ENCODE measurements at regions not wholly inside any gene's neighbourhood (a gene's known extent, or its start where the extent isn't known, plus 50 kb on each side); places are given as distances from the start of the nearest gene placed in this dataset.

DNA sequence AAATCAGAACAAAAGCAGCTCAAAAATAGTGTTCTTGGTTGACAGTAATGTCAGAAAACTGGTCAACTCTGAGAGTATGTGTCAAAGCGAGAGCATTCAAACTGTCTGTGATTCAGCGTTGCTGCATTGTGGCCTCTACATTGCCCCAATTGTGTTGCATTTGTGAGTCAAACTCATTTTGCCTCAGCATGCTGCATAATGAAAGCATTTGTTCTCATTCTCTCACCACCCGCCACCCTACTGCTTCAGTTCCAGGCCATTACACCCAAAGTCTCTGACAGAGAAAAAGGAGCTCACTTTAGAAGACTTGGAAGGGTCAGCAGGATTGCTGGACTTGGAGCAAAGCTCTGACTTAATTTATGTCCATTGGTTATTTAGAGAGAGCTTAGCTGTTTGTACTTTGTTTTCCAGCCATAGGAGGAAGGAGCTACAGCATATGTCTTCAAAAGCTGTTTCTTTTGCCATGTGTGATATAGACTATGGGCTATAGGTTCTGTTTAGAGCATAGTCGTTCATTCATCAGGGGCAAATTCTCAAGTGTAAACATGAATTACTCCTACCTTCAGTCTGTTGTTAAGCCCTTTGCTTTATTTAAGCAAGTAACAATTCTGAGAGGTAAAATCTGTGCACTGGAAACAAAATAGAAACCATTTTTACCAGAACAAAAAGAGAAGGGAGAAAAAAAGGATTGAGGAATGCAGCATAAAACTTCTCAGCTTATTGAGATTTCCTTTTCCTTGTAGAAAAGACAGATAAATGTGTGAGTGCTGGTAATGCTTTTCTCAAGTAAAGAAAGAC is 153.4 kb upstream of the ANK2 start:
- no peak overlapping the region for H3K4me3 ChIP-seq (ENCODE audit: low read depth, low read length)
- no peak for DNase-seq (ENCODE audit: low read depth)
- TF ChIP-seq, protein P1, sequence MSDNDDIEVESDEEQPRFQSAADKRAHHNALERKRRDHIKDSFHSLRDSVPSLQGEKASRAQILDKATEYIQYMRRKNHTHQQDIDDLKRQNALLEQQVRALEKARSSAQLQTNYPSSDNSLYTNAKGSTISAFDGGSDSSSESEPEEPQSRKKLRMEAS (IDR thresholded peaks at IDR 0.05; ENCODE audit: low read depth, low read length) = no peak

DNA sequence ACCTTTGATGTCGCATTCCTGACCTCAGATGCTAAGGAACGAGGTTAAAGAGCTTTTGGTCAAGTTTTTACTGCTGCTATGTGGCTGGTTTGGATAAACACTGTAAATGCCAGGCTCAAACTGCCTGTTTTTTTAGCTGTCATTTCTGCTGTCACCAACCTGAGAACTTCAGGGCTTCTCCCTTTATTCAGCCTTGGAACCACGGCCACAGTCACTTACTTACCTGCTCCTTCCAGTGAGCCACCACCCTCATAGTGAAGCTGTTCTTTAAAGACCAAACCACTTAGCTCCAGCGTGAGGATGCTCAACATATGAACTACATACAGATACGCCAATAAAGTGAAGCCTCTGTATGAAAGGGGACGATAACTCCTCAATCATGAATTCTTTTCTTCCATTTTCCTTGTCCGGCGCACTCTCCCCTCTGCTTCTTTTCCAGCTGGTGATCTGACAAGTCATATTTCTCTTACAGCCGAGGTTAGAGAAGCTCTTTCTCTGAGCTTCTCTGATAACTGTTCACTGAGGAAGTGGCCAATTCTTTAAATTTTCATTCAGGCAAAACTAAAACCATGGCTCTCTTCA is 152.8 kb upstream of the ANK2 start:
- DNase-seq (ENCODE audit: low read depth) = no peak
- no peak overlapping the region for H3K4me3 ChIP-seq (ENCODE audit: low read depth, low read length)
- TF ChIP-seq, protein P1 (IDR thresholded peaks at IDR 0.05; ENCODE audit: low read depth, low read length) = no peak
- TF ChIP-seq, protein P2, sequence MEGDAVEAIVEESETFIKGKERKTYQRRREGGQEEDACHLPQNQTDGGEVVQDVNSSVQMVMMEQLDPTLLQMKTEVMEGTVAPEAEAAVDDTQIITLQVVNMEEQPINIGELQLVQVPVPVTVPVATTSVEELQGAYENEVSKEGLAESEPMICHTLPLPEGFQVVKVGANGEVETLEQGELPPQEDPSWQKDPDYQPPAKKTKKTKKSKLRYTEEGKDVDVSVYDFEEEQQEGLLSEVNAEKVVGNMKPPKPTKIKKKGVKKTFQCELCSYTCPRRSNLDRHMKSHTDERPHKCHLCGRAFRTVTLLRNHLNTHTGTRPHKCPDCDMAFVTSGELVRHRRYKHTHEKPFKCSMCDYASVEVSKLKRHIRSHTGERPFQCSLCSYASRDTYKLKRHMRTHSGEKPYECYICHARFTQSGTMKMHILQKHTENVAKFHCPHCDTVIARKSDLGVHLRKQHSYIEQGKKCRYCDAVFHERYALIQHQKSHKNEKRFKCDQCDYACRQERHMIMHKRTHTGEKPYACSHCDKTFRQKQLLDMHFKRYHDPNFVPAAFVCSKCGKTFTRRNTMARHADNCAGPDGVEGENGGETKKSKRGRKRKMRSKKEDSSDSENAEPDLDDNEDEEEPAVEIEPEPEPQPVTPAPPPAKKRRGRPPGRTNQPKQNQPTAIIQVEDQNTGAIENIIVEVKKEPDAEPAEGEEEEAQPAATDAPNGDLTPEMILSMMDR (IDR thresholded peaks at IDR 0.05; ENCODE audit: low read depth, low read length) = no peak
- TF ChIP-seq MYC (IDR thresholded peaks at IDR 0.05; ENCODE audit: low read depth, low read length) = no peak
- TF ChIP-seq POLR2A (IDR thresholded peaks at IDR 0.05; ENCODE audit: extremely low read depth, insufficient read length) = no peak

DNA sequence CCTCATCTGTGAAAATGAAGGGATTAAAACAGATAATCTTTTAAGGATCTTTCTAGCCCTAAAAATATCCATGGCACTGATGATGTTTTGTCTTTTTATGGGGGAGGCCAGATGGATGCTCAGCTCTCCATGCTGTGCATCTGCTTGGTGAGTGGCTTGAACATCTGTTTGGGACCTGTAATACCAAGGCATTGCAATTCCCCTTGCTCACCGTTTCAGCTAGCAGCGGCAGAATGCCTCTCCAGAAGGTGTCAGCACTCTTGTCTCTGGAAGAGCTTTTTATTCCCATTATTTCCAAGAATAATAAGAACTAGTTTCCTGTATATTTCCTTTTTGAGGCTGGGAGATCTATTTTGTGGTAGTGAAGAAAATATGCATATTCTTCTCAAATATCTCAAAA is 151.9 kb upstream of the ANK2 start:
- no peak overlapping the region for H3K4me3 ChIP-seq (ENCODE audit: low read depth, low read length)
- TF ChIP-seq POLR2A (IDR thresholded peaks at IDR 0.05; ENCODE audit: extremely low read depth, insufficient read length) (no peak), MYC (IDR thresholded peaks at IDR 0.05; ENCODE audit: low read depth, low read length) (no peak)
- TF ChIP-seq, protein P1 (IDR thresholded peaks at IDR 0.05; ENCODE audit: low read depth, low read length) = no peak
- TF ChIP-seq, protein P2 (IDR thresholded peaks at IDR 0.05; ENCODE audit: low read depth, low read length) = no peak
- no peak for DNase-seq (ENCODE audit: low read depth)

DNA sequence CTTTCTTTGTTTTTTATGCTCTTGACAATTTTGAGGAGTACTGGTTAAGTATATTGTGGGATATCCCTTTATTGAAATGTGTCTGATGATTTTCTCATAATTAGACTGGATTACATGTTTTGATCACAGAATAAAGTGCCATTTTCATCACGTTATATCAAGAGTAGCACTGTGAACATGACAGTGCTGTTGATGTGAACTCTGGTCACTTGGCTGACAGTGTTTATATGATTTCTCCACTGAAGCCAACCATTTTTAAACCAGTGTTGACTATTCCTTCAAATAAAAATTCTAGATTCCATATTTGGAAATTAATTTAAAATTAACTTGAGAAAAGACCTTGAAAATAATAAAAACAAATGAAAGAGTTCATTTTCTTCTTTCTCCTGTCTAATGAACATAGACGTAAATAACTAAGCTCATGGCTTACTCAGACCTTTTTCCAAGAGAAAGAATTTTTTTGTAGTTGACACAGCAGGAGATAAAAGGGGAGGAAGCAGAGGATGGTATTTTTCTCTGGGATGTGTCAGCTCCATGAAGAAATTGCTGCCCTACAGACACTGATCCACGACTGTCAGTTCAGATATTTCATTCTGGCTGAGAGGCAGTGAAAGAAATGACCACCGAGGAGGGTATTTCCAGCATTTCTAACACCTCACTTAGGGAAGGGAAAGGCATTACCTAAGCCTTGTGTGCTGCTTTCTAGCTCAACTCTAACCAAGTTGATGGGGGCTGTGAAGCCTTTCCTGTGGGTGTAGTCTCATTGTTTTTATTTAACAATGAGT is 150.9 kb upstream of the ANK2 start:
- TF ChIP-seq, protein P2 (IDR thresholded peaks at IDR 0.05; ENCODE audit: low read depth, low read length) = no peak
- TF ChIP-seq MYC (IDR thresholded peaks at IDR 0.05; ENCODE audit: low read depth, low read length) = no peak
- no peak for TF ChIP-seq POLR2A (IDR thresholded peaks at IDR 0.05; ENCODE audit: extremely low read depth, insufficient read length)
- TF ChIP-seq, protein P1 (IDR thresholded peaks at IDR 0.05; ENCODE audit: low read depth, low read length) = no peak
- H3K4me3 ChIP-seq (ENCODE audit: low read depth, low read length) = no peak overlapping the region
- no peak for DNase-seq (ENCODE audit: low read depth)

DNA sequence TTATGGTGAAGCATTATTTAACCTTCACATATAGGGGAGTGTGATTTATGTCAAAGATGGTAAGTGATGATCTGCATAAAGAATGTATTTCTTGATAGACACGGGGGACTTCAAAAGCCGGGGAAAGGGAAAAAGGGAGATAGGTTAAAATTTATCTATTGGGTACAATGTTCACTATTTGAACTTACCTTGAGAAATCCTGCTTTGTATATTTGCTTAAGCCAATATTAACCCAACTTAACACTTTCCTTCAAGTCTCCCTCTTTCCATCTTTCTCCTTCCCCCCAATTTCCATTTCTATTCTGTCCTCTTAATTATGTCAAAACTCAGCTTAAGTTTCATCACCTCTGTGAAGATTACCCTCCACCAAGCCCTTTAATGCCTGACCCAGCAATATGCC is 149.0 kb upstream of the ANK2 start:
- TF ChIP-seq MYC (IDR thresholded peaks at IDR 0.05; ENCODE audit: low read depth, low read length) = no peak
- H3K4me3 ChIP-seq (ENCODE audit: low read depth, low read length) = no peak overlapping the region
- no peak for DNase-seq (ENCODE audit: low read depth)

DNA sequence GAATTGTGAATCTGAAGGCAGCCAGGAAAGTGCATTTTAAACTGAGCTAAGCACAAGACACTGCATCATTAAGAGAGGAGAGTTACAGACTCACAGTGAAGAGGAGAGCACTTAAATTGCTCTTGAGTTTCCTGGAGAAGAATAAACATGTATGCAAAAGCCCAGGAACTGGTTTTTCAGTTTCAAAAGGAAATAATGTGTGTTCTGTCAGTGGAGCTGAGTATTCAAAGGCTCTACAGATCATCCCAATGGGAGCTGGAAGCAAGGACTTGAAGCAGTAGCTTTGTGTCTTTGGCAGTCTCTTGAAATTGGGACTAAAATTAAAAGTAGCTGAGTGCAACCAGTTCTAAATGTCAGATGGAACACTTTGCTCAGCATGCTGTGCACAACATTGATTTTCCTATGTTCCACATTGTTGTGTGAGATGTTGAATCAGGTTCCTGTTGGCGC is 147.5 kb upstream of the ANK2 start:
- DNase-seq (ENCODE audit: low read depth) = no peak
- no peak overlapping the region for H3K4me3 ChIP-seq (ENCODE audit: low read depth, low read length)
- TF ChIP-seq POLR2A (IDR thresholded peaks at IDR 0.05; ENCODE audit: extremely low read depth, insufficient read length) (no peak), MYC (IDR thresholded peaks at IDR 0.05; ENCODE audit: low read depth, low read length) (no peak)
- TF ChIP-seq, protein P2 (IDR thresholded peaks at IDR 0.05; ENCODE audit: low read depth, low read length) = no peak
- TF ChIP-seq, protein P1 (IDR thresholded peaks at IDR 0.05; ENCODE audit: low read depth, low read length) = no peak

All from NB4 (cell line).